ENCODE measurements at regions not wholly inside any gene's neighbourhood (a gene's known extent, or its start where the extent isn't known, plus 50 kb on each side); places are given as distances from the start of the nearest gene placed in this dataset.

- ATAC-seq = no peak
- DNase-seq = no peak
- H3K4me1 Mint-ChIP-seq = no peaks in the 10 kb centered on the region
- H3K4me3 Mint-ChIP-seq = no peak overlapping the region
- H3K27ac Mint-ChIP-seq = no peak overlapping the region
- no peaks in the 10 kb centered on the region for H3K9me3 Mint-ChIP-seq
- H3K27me3 Mint-ChIP-seq = peaks cover 6% of the 10 kb centered on the region
Observed at GRCh38 chr10:4189281-4189680, 404.3 kb upstream of the KLF6 start.

GRCh38 chr10:4188406-4188805 lies 403.4 kb upstream of the KLF6 start:
- Mint-ChIP-seq H3K27ac (no peak overlapping the region), H3K4me3 (no peak overlapping the region), H3K27me3 (peaks cover 6% of the 10 kb centered on the region), H3K4me1 (no peaks in the 10 kb centered on the region), H3K9me3 (no peaks in the 10 kb centered on the region)
- DNase-seq (no peak), ATAC-seq (no peak)

DNA sequence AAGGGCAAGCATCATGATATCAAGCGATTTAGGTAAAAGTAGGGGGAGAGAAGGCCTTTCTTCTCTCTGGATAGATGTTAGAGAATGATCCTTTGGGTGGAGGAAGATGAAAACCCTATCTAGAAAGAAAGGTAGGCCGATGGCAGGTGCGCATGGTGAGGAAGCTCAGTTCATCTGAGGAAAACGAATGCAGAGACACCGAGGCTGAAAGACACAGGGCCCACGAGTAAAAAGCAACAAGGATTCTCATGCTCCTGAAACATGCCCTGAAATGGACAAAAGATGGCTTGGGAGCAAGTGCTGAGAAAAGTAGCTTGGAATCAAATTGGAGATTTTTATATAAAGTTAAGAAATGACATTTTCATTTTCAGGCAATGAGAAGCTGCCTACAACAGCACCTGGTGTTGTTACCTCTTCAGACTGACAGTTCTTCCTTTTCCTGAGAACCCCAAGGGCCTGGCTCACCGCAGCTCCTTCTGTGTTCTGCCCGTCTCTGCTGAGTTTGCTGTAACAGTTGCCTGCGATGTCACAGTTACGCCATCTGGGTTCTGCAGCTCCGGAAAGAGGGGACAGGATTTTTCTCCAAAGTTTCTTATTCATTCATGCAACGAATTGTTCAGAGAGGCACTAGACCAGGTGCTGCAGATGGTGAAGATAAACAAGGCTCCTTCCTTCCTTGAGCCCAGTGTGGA lies 402.0 kb upstream of the KLF6 start:
- Mint-ChIP-seq H3K4me1 (no peaks in the 10 kb centered on the region), H3K4me3 (no peak overlapping the region), H3K9me3 (no peaks in the 10 kb centered on the region), H3K27me3 (peaks cover 6% of the 10 kb centered on the region), H3K27ac (no peak overlapping the region)
- DNase-seq (no peak), ATAC-seq (no peak)

DNA sequence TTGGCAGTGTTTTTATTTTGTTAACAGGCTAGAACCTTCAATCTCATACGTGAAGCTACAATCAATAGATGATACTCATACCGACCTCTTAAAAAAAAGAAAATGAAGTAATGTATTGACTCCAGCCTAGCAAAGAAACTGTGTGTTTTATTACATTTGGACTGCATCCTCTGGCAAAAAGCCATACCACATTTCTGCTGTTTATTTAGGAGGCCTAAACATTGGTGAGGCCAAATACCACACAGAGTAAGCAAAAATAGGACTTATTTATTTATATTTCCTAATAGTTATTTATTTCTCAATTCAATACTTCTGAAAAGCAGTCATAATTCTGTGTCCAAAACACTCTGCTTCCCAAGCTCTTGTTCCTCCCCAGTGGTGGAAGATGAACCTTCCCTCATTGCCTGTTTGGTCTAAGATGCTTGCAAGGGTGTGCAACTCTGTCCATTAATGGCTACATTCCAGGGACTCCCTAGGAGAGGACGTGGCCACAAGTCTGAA lies 398.8 kb upstream of the KLF6 start:
- H3K4me3 Mint-ChIP-seq = no peak overlapping the region

DNA sequence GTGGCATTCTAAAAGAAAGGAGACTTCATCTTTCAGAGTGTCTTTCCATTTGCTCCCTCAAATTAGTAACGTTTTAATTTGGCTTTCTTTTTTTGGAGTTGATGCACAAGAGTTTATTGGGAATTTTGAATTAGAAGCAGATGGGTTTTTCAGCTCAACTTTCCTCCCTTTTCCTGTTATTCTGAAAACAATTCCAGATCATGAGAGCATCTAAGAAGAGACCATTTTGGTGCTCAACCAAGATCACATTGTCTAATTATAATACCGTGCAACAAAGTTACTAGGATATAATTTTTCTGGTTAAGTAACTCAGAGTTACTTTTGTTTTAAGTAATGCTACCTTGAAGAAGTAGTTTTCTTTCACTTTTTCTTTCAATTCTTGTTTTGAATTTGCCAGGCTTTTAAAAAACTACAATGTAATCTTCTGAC lies 396.6 kb upstream of the KLF6 start:
- Mint-ChIP-seq H3K27ac (peak overlapping the region in 1 of 2 donors; percentile 25), H3K9me3 (no peaks in the 10 kb centered on the region), H3K4me3 (no peak overlapping the region), H3K4me1 (peaks cover 11% of the 10 kb centered on the region), H3K27me3 (peaks cover 6% of the 10 kb centered on the region)
- ATAC-seq = no peak
- DNase-seq = no peak

More for the DNA sequence above, 398.8 kb upstream of the KLF6 start:
- Mint-ChIP-seq H3K9me3 (no peaks in the 10 kb centered on the region), H3K4me1 (peaks cover 11% of the 10 kb centered on the region), H3K27me3 (peaks cover 6% of the 10 kb centered on the region), H3K27ac (no peak overlapping the region)
- no peak for DNase-seq
- no peak for ATAC-seq

DNA sequence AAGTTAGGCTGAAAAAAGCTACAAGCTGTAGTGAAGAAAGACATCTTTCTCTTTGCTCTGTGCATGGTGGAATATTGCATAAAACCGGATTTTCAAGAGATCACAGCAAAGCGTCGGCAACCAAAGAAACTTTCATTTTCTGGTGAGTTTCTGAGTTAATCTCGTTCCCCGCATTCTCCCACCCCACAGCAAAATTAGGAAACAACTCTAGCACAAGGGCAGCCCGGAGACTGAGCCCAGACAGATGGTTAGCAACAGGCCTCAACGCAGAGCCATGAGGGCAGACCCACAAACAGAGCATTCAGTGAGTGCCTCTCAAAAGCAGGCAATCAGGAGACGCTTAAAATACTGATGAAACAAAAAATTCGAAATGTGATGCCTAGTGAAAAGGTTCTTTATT lies 396.1 kb upstream of the KLF6 start:
- H3K27me3 Mint-ChIP-seq = peaks cover 6% of the 10 kb centered on the region
- no peak overlapping the region for H3K4me3 Mint-ChIP-seq
- H3K9me3 Mint-ChIP-seq = no peaks in the 10 kb centered on the region
- H3K27ac Mint-ChIP-seq = no peak overlapping the region
- DNase-seq (no peak), ATAC-seq (no peak)
- peaks cover 11% of the 10 kb centered on the region for H3K4me1 Mint-ChIP-seq

- Mint-ChIP-seq H3K9me3 (no peaks in the 10 kb centered on the region), H3K27me3 (peaks cover 6% of the 10 kb centered on the region), H3K4me3 (no peak overlapping the region), H3K4me1 (peaks cover 11% of the 10 kb centered on the region), H3K27ac (no peak overlapping the region)
- DNase-seq (no peak), ATAC-seq (no peak)
Observed at GRCh38 chr10:4177791-4178190, 392.8 kb upstream of the KLF6 start.

DNA sequence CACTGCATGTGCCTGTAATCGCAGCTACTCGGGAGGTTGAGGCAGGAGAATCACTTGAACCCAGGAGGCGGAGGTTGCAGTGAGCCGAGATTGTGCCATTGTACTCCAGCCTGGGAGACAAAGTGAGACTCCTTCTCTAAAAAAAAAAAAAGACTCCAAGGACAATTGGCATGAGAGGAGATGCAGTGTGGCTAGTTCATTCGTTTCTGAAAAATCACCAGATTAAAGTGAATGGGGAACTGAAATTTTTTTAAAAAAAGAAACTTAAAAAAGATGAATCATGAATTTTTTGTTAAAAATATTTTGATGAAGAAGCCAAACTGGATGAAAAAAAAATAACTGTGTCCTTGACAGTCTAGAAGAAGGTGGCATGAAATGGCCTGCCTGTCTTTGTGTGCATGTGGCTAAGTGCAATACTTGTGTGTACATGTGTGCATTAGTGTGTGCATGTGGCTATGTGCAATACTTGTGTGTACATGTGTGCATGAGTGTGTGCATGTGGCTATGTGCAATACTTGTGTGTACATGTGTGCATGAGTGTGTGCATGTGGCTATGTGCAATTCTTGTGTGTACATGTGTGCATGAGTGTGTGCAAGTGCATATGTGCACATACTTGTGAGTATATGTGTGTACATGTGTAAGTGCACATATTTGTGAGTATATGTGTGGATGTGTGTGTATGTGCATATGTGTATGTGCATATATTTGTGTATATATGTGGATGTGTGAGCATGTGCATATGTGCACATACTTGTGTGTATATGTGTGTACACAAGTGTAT lies 391.7 kb upstream of the KLF6 start:
- peaks cover 6% of the 10 kb centered on the region for H3K27me3 Mint-ChIP-seq
- no peaks in the 10 kb centered on the region for H3K9me3 Mint-ChIP-seq
- ATAC-seq (no peak), DNase-seq (no peak)
- H3K4me3 Mint-ChIP-seq = no peak overlapping the region
- H3K4me1 Mint-ChIP-seq = peaks cover 9% of the 10 kb centered on the region
- no peak overlapping the region for H3K27ac Mint-ChIP-seq

- H3K4me3 Mint-ChIP-seq = no peak overlapping the region
- H3K9me3 Mint-ChIP-seq = no peaks in the 10 kb centered on the region
- DNase-seq (no peak), ATAC-seq (no peak)
- H3K4me1 Mint-ChIP-seq = no peaks in the 10 kb centered on the region
- peaks cover 6% of the 10 kb centered on the region for H3K27me3 Mint-ChIP-seq
- peak overlapping the region in 1 of 2 donors; percentile 87 for H3K27ac Mint-ChIP-seq
Observed at GRCh38 chr10:4174197-4174596, 389.2 kb upstream of the KLF6 start.

DNA sequence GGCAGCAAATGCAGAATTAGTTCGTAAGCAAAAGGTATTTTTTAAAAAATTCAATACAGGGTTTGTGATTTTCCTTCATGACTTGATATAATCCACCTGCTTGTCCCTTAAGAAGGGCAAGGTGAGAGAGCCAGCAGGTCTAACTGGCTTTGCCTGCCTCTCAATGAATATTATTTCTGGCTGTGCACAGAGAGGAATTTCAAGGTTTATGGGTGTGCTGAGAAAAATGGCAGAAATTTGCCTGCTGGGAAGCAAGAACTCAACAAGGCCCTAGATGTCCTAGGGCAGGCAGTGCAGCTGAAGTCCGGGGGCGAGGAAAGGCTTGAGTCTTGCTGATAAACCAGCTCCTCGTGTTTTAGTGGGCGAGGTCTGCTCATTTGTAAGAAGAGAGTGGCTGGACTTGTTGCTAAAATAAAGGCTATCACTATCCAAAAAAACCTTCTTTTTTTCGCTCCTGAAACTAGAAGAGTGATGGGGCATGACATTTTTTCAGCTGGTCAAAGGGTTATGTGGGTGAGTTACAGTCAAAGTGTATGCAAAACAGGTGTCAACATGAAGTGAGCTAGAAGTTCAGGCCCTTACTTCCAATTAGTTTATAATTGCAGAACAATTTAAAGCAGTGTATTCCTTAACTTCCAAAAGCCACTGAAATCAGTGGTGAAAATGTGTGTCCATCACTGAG lies 385.8 kb upstream of the KLF6 start:
- H3K27me3 Mint-ChIP-seq = peaks cover 6% of the 10 kb centered on the region
- no peaks in the 10 kb centered on the region for H3K9me3 Mint-ChIP-seq
- ATAC-seq (no peak), DNase-seq (no peak)
- no peak overlapping the region for H3K4me3 Mint-ChIP-seq
- no peaks in the 10 kb centered on the region for H3K4me1 Mint-ChIP-seq
- no peak overlapping the region for H3K27ac Mint-ChIP-seq

DNA sequence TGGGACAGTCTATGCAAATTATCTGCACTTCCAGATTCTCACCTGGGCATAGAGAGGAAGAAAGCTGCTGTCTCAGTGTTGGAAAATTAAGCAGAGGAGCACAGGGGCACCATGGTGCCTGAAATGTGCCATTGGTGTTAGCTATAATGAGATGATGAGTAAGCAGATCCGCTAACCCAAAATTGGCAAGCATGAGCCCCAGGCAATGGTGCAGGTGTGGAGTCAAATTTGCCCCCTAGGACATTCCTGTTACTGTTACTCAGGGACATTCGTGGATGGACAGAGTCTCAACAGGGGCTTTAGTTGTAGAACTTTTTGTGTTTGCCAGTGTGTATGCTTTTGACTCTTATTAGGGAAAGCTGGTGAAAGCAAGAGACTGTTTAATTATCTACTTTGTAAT lies 385.2 kb upstream of the KLF6 start:
- no peak for ATAC-seq
- no peak overlapping the region for H3K4me3 Mint-ChIP-seq
- H3K9me3 Mint-ChIP-seq = no peaks in the 10 kb centered on the region
- H3K4me1 Mint-ChIP-seq = no peaks in the 10 kb centered on the region
- DNase-seq = no peak
- H3K27me3 Mint-ChIP-seq = peaks cover 6% of the 10 kb centered on the region
- no peak overlapping the region for H3K27ac Mint-ChIP-seq

DNA sequence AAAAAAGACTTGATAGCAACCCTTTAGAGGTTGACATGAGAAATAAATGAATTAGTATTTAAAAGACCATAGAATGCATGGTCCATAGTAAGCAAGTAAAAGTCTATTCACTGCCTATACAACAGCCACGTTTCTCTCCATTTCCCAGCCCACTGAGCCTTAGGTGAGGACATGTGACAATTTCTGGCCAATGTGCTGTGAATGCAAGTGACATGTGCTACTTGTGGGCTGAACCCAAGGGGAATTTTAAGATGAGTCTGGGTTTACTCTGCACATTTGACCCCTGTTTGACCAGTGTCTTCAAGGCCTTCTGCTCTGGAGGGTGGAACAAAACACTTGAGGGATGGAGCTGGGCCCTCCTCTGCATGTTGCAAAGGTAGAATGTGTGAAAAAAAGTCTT lies 384.4 kb upstream of the KLF6 start:
- no peak for ATAC-seq
- Mint-ChIP-seq H3K27me3 (peaks cover 6% of the 10 kb centered on the region), H3K4me1 (no peaks in the 10 kb centered on the region), H3K27ac (no peak overlapping the region), H3K9me3 (no peaks in the 10 kb centered on the region), H3K4me3 (no peak overlapping the region)
- DNase-seq = no peak

DNA sequence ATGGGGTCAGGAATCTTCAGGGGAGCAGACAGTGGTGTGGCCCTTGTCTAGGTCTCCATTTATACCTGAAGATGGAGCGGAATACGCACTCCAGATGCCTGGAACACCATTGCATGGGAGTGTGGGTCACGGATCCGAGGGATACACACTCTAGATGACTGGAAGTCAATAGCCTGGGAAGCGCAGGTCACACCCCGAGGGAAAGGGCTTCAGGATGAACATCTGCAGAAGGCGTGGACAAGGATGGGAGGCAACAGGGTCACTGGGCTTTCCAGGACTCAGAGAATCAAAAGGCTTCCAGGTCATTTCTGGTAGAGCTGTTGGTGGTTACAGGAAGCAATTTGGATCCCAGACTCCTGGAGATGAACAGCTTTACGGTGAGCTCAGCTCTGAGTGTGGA lies 382.2 kb upstream of the KLF6 start:
- peak overlapping the region in 1 of 2 donors; percentile 40 for H3K27ac Mint-ChIP-seq
- no peak overlapping the region for H3K4me3 Mint-ChIP-seq
- H3K9me3 Mint-ChIP-seq = no peaks in the 10 kb centered on the region
- ATAC-seq = no peak
- H3K27me3 Mint-ChIP-seq = no peaks in the 10 kb centered on the region
- H3K4me1 Mint-ChIP-seq = no peaks in the 10 kb centered on the region
- no peak for DNase-seq

DNA sequence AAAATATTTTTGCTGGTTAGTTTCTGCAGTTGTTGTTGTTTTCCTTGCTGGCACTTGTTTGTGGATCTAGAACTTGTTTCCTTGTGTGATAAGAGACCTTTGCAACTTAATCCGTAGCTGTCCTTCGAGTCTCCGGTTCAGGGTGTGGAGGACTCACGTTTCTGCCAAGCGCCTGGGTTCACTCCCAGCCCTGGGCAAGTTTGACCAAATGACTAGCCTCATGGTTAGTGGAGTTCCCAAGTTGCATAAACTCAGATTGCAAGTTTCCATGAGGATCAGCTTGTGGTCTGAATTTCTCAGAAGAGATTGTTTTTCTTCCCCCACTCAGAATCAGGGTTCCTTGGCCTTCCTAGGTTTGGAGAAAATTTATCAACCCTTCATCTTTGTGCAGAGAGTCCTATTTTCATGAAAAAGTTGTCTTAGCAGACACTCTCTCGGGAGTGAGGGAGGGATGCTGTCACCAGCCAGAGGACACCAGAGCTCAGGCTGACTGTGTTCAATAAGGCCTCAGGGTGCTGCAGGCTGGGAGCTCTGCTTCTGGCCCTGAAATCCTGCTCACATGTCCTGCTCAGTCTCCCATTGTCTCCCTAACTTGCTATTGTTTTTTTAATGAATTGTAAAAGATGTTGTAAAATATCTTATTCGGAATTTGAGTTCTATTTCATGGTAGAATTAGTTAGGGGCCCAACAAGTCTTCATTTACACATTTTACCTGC lies 377.7 kb upstream of the KLF6 start:
- no peak overlapping the region for H3K27ac Mint-ChIP-seq
- H3K9me3 Mint-ChIP-seq = no peaks in the 10 kb centered on the region
- no peak overlapping the region for H3K4me3 Mint-ChIP-seq
- no peaks in the 10 kb centered on the region for H3K4me1 Mint-ChIP-seq
- DNase-seq (no peak), ATAC-seq (no peak)
- no peaks in the 10 kb centered on the region for H3K27me3 Mint-ChIP-seq

DNA sequence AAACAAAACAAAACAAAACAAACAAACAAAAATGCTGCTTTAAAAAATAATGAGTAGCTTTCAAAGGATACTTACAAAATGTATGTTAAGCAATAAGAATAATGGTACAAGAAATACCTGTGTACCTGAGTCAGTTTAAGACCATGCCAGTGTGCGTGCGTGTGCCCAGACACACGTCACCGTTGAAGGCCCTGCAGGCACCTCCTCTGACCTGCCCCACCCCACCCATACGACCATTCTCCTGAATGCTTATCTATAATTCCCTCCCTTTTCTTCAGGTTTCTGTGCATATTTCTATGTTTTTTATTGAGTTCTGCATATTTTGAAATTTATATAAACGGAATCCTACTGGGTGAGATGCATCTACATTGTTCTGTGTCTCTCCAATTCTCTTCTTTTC lies 374.2 kb upstream of the KLF6 start:
- Mint-ChIP-seq H3K4me3 (no peak overlapping the region), H3K27ac (no peak overlapping the region), H3K27me3 (no peaks in the 10 kb centered on the region), H3K9me3 (no peaks in the 10 kb centered on the region), H3K4me1 (peaks cover 10% of the 10 kb centered on the region)
- DNase-seq (no peak), ATAC-seq (no peak)
